ENCODE measurements at regions not wholly inside any gene's neighbourhood (a gene's known extent, or its start where the extent isn't known, plus 50 kb on each side); places are given as distances from the start of the nearest gene placed in this dataset.

DNA sequence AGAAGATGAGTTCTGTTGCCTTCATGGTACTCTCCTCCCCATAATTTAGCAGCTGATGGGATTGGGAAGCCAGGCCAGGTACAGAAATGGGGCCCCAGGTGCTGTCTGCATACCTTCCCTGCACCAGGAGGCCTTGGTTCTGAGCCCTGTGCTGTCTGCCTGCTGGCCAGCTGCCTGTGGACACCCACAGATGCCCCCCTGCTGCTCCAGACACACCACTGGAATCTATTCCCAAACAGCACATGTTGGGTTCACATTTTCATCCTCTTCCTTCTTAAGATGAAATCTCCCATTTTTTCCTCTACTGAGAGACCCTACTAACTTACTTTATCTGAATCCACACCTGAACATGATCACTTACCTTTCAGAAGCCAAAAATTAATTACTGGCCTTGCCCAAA, 152.0 kb upstream of the CCDC68 start:
- TF ChIP-seq, protein P1, sequence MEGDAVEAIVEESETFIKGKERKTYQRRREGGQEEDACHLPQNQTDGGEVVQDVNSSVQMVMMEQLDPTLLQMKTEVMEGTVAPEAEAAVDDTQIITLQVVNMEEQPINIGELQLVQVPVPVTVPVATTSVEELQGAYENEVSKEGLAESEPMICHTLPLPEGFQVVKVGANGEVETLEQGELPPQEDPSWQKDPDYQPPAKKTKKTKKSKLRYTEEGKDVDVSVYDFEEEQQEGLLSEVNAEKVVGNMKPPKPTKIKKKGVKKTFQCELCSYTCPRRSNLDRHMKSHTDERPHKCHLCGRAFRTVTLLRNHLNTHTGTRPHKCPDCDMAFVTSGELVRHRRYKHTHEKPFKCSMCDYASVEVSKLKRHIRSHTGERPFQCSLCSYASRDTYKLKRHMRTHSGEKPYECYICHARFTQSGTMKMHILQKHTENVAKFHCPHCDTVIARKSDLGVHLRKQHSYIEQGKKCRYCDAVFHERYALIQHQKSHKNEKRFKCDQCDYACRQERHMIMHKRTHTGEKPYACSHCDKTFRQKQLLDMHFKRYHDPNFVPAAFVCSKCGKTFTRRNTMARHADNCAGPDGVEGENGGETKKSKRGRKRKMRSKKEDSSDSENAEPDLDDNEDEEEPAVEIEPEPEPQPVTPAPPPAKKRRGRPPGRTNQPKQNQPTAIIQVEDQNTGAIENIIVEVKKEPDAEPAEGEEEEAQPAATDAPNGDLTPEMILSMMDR (conservative IDR thresholded peaks at IDR 0.05 in 1 of 2, IDR thresholded peaks at IDR 0.05 in 1 of 2; ENCODE audit: extremely low read depth in 1 of 2, insufficient read depth in 1 of 2, low read depth in 1 of 2, low read length in 2 of 2): no peak
- TF ChIP-seq EZH2 (IDR thresholded peaks at IDR 0.05; ENCODE audit: borderline replicate concordance, low read length): no peak
